ENCODE measurements at regions not wholly inside any gene's neighbourhood (a gene's known extent, or its start where the extent isn't known, plus 50 kb on each side); places are given as distances from the start of the nearest gene placed in this dataset.

- TF ChIP-seq, protein P1, sequence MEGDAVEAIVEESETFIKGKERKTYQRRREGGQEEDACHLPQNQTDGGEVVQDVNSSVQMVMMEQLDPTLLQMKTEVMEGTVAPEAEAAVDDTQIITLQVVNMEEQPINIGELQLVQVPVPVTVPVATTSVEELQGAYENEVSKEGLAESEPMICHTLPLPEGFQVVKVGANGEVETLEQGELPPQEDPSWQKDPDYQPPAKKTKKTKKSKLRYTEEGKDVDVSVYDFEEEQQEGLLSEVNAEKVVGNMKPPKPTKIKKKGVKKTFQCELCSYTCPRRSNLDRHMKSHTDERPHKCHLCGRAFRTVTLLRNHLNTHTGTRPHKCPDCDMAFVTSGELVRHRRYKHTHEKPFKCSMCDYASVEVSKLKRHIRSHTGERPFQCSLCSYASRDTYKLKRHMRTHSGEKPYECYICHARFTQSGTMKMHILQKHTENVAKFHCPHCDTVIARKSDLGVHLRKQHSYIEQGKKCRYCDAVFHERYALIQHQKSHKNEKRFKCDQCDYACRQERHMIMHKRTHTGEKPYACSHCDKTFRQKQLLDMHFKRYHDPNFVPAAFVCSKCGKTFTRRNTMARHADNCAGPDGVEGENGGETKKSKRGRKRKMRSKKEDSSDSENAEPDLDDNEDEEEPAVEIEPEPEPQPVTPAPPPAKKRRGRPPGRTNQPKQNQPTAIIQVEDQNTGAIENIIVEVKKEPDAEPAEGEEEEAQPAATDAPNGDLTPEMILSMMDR (IDR thresholded peaks at IDR 0.05; ENCODE audit: control extremely low read depth in 1 of 3, insufficient read depth in 1 of 3, low read depth in 1 of 3, low read length in 3 of 3) = no peak
- TF ChIP-seq POLR2A (IDR thresholded peaks at IDR 0.05; ENCODE audit: control extremely low read depth in 1 of 2, low read depth in 2 of 2, low read length in 2 of 2) (no peak), POLR2AphosphoS5 (IDR thresholded peaks at IDR 0.05; ENCODE audit: low read depth, low read length) (no peak), EZH2 (IDR thresholded peaks at IDR 0.05; ENCODE audit: low read depth, low read length, severe bottlenecking) (no peak), TAF1 (IDR thresholded peaks at IDR 0.05; ENCODE audit: low read depth, low read length) (no peak), CREB1 (IDR thresholded peaks at IDR 0.05) (no peak), NRF1 (IDR thresholded peaks at IDR 0.05; ENCODE audit: low read depth, low read length) (no peak), USF2 (IDR thresholded peaks at IDR 0.05; ENCODE audit: low read length) (no peak)
Observed at GRCh38 chr22:27474112-27474571, 327.4 kb downstream of the MN1 start.

All from H1 (cell line).